GM12891 (cell line): ENCODE measurements at regions not wholly inside any gene's neighbourhood (a gene's known extent, or its start where the extent isn't known, plus 50 kb on each side); places are given as distances from the start of the nearest gene placed in this dataset.
"Not testable (repeated sequence)": the region's sequence is repeated elsewhere in the genome, so short reads cannot be mapped to it uniquely, and the experiment has no call there.

Experiments
- DNase-seq: peaks from one replicate; pipeline ENCODE4 v3.0.0; 2011; ENCODE audit warnings: low spot score; ENCODE audit not compliant: insufficient read length
- FAIRE-seq: peaks from 2 replicates; lab custom pipeline; 2011; peaks lifted over from hg19 to GRCh38; lab: Jason Lieb, UNC
- PAX5 ChIP-seq: IDR thresholded peaks from 2 replicates; pipeline ENCODE4 v1.6.1; 2011; ENCODE audit warnings: low read length, moderate library complexity, mild to moderate bottlenecking; ENCODE audit not compliant: insufficient read depth, severe bottlenecking
- POLR2A ChIP-seq: IDR thresholded peaks from 2 replicates; pipeline ENCODE4 v1.6.1; 2011; ENCODE audit warnings: low read depth, low read length, control low read depth
- POLR2AphosphoS5 ChIP-seq: IDR thresholded peaks from 2 replicates; pipeline ENCODE4 v1.6.1; 2011; ENCODE audit warnings: low read depth, low read length, control low read depth
- POU2F2 ChIP-seq: IDR thresholded peaks from 2 replicates; pipeline ENCODE4 v1.6.1; 2011; ENCODE audit warnings: low read depth, mild to moderate bottlenecking, control low read depth, low read length, moderate library complexity
- SPI1 ChIP-seq: IDR thresholded peaks from 2 replicates; pipeline ENCODE4 v1.6.1; 2011; ENCODE audit warnings: low read depth, low read length, control low read depth
- TAF1 ChIP-seq: IDR thresholded peaks from 2 replicates; pipeline ENCODE4 v1.6.1; 2011; ENCODE audit warnings: low read depth, low read length, control low read depth

- FAIRE-seq, result no peak
- no peak for DNase-seq
- no peak for TF ChIP-seq PAX5
- no peak for TF ChIP-seq SPI1
- TF ChIP-seq TAF1, result no peak
- TF ChIP-seq POLR2A, result no peak
- no peak for TF ChIP-seq POLR2AphosphoS5
- no peak for TF ChIP-seq POU2F2
Observed at GRCh38 chr18:73355121-73355520, 487.3 kb upstream of the NETO1 start.

- TF ChIP-seq POU2F2, result no peak
- TF ChIP-seq POLR2A, result no peak
- no peak for TF ChIP-seq POLR2AphosphoS5
- TF ChIP-seq SPI1, result no peak
- TF ChIP-seq PAX5, result no peak
- no peak for TF ChIP-seq TAF1
- DNase-seq, result no peak
- no peak for FAIRE-seq
Observed at GRCh38 chr18:73352546-73352945, 484.8 kb upstream of the NETO1 start.

DNA sequence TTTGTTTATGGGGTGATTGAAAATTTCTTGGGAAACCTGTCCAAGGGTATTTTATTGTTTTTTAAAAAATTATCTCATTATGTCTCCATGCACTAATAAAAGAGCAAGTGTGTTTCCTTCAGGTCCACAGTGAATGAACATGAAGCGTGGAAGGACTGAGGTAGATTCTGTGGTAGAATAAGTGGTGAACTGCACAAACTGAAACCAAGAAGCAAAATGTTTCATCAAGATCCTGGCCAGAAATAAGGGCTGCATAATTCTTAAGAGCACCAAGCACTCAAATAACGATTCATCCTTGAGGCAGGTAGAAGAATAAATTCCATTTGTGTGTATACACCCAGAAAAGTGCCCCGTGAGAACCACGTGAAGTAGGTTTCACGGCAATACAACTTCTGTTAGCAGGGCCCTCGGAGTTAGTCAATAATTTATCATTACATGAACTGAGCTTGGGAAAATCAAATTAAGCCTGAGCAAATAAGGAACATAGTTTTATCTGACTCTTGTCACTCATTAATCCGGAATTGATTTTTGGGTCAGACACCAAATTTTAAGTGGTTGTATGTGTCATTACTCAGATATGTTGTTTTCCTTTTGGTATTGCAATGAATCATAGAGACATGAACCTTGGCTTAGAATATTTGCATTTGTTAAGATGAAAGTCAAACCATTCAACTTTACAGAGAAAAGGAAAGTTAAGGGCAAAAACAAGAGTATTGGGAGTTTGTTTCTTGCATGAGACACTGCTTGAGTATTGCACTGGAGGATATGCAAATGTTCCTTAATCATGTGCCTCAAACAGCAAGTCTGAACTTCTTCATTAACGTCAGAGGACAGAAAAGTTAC is 472.6 kb upstream of the NETO1 start:
- TF ChIP-seq PAX5 (no peak), SPI1 (no peak), POLR2AphosphoS5 (no peak), POU2F2 (no peak)
- DNase-seq (no peak), FAIRE-seq (no peak)

GRCh38 chr18:73331212-73331772 is 463.5 kb upstream of the NETO1 start:
- no peak for FAIRE-seq
- no peak for TF ChIP-seq POLR2AphosphoS5
- no peak for TF ChIP-seq SPI1
- no peak for TF ChIP-seq POU2F2
- TF ChIP-seq POLR2A, result no peak
- TF ChIP-seq TAF1, result no peak
- TF ChIP-seq PAX5, result no peak
- DNase-seq, result no peak

- not testable (repeated sequence) for DNase-seq, FAIRE-seq
Observed at GRCh38 chr18:73330106-73330505, 462.3 kb upstream of the NETO1 start.

DNA sequence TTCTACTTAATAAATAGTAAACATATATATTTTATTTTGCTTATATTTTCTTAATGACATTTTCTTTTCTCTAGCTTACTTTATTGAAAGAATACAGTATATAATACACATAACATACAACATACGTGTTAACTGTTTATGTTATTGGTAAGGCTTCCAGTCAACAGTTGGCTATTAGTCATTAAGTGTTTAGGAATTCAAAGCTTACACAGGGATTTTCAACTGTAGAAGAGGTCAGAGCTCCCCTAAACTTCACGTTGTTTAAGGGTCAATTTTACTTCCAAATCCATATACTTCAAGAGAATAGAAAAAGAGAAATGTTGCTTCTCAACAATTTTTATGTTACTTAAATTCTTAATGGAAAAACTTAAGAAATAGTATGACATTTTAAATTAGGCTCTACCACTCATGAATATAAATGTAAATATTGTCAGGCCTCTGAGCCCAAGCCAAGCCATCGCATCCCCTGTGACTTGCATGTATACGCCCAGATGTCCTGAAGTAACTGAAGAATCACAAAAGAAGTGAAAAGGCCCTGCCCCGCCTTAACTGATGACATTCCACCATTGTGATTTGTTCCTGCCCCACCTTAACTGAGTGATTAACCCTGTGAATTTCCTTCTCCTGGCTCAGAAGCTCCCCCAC is 456.5 kb upstream of the NETO1 start:
- DNase-seq, FAIRE-seq: not testable (repeated sequence)

GRCh38 chr18:73318739-73319479 is 451.1 kb upstream of the NETO1 start:
- no peak for DNase-seq
- no peak for TF ChIP-seq POLR2AphosphoS5
- no peak for TF ChIP-seq POU2F2
- TF ChIP-seq TAF1, result no peak
- no peak for TF ChIP-seq SPI1
- no peak for TF ChIP-seq PAX5
- TF ChIP-seq POLR2A, result no peak
- FAIRE-seq, result no peak

DNA sequence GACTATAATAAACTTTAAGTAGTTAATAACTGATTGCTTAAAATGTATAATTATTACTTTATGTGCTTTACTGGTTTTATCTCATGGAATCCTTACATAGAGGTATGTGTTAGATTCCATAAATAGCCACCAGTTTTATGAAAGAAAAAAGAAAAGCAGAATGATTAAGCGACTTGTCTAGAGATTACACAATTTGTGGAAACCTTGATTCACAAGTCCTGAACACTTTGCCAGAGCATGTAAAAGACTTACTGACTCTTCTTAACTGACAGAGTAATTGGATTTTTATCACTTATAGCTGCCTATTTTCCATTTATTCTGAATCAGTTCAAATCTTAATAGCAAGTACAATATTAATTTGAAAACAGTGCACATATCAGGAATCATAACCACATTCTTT is 448.7 kb upstream of the NETO1 start:
- no peak for TF ChIP-seq POU2F2
- no peak for TF ChIP-seq TAF1
- no peak for TF ChIP-seq POLR2A
- no peak for TF ChIP-seq PAX5
- no peak for TF ChIP-seq SPI1
- TF ChIP-seq POLR2AphosphoS5, result no peak

GRCh38 chr18:73315381-73315780 is 447.6 kb upstream of the NETO1 start:
- DNase-seq (no peak), FAIRE-seq (no peak)
- TF ChIP-seq PAX5 (no peak), TAF1 (no peak), POLR2A (no peak), POLR2AphosphoS5 (no peak), SPI1 (no peak), POU2F2 (no peak)

More for the DNA sequence above, 448.7 kb upstream of the NETO1 start:
- no peak for DNase-seq
- no peak for FAIRE-seq

DNA sequence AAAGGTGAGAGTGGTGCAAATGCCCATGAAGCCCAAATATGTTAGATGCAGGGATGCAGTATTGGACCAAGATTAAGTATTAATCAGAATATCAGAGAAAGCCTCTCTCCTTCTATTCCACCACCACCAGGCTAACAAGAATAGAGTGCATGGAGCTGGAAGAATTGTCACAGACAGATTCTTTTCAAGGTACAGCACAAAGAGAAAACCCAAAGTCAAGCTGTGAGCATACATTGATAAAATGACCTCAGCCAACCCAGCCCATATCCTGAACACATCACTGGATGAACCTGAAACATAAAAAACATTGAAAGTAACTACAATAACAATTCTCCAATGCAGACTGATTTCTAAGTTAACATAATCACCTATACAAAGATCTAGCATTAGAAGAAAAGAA is 445.7 kb upstream of the NETO1 start:
- no peak for TF ChIP-seq POU2F2
- TF ChIP-seq SPI1, result no peak
- no peak for TF ChIP-seq PAX5
- TF ChIP-seq TAF1, result no peak
- TF ChIP-seq POLR2A, result no peak

GRCh38 chr18:73296686-73297085 is 428.9 kb upstream of the NETO1 start:
- TF ChIP-seq PAX5 (no peak), POLR2A (no peak), POLR2AphosphoS5 (no peak), SPI1 (no peak), TAF1 (no peak), POU2F2 (no peak)
- no peak for DNase-seq
- no peak for FAIRE-seq

More for the DNA sequence above, 445.7 kb upstream of the NETO1 start:
- no peak for DNase-seq
- no peak for FAIRE-seq
